HCT116 (cell line): ENCODE measurements at regions not wholly inside any gene's neighbourhood (a gene's known extent, or its start where the extent isn't known, plus 50 kb on each side); places are given as distances from the start of the nearest gene placed in this dataset.

Experiments used
- CTCF ChIP-seq, 3 experiments: fragments of 200-600 bp in 1 of 3; sonication (generic) in 1 of 3; IDR thresholded peaks in 2 of 3; conservative IDR thresholded peaks in 1 of 3; 2 replicates each; pipeline ENCODE4 v1.5.1; 2012 to 2017; ENCODE audit warnings: low read depth in 2 of 3, low read length in 2 of 3, antibody characterized with exemption in 1 of 3, borderline replicate concordance in 1 of 3, control low read depth in 1 of 3, mild to moderate bottlenecking in 1 of 3, mixed read lengths in 1 of 3, mixed run types in 1 of 3, moderate library complexity in 1 of 3; ENCODE audit not compliant: insufficient read depth in 1 of 3
- EZH2 ChIP-seq: fragments of 200-600 bp; sonication (generic); IDR thresholded peaks from 2 replicates; pipeline ENCODE4 v1.6.1; 2017; ENCODE audit warnings: antibody characterized with exemption, mixed run types
- RAD21 ChIP-seq: IDR thresholded peaks from 2 replicates; pipeline ENCODE4 v1.6.1; 2012; ENCODE audit warnings: low read depth, mild to moderate bottlenecking

DNA sequence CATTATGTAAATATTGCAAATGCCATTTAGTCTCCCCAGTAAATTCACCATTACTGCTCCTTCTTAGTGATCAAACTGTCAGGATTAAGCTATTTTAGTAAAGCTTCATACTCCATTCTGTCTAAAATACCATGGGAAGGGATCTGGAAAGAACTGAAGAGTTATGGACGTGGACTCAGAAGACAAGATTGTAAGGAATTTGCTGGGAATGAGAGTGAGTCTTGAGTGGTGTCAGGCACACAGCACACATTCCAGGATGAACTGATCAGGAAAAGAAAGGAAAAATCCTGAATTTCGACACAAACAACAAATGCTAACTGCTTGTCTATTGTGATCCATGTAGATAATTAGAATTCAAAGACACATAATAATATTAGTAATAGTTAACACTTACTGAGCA is 311.0 kb downstream of the CENPC start:
- TF ChIP-seq EZH2 (no peak), CTCF (IDR thresholded peaks at IDR 0.05 in 2 of 3, conservative IDR thresholded peaks at IDR 0.05 in 1 of 3; ENCODE audit: borderline replicate concordance in 1 of 3, insufficient read depth in 1 of 3, low read depth in 2 of 3, low read length in 2 of 3) (no peak), RAD21 (no peak)
